ENCODE measurements at regions not wholly inside any gene's neighbourhood (a gene's known extent, or its start where the extent isn't known, plus 50 kb on each side); places are given as distances from the start of the nearest gene placed in this dataset.

DNA sequence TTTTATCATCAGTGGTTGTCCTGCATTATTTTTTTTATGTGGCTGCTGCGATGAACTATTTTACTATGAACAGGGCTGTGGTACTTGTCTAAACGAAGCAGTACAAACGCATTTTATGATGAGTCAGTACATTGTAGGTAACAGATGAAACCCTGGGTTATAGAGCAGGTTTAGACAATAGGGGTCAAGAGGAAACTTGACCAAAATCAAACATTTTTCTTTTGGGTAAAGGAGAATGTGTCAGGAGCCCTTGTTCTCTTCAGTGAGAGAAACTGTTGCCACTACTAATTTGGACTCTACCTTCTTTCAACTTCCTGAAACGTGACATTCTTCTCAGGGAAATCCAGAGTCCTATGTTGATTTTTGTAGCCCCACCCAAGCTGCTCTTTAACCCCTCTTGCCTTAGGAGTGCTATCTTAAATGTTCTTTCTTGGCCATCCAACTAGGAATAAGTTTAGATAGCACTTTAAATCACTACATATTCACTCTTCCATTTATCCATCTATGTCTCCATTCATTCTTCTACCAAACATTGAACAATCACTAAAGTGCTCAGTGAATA lies 415.8 kb upstream of the NR3C2 start:
- TF ChIP-seq POLR2A (IDR thresholded peaks at IDR 0.05; ENCODE audit: low read depth, low read length) (no peak), POLR2AphosphoS5 (IDR thresholded peaks at IDR 0.05; ENCODE audit: low read depth, low read length) (no peak), TAF1 (IDR thresholded peaks at IDR 0.05; ENCODE audit: low read depth, low read length) (no peak), SPI1 (IDR thresholded peaks at IDR 0.05; ENCODE audit: low read depth, low read length) (no peak), PAX5 (IDR thresholded peaks at IDR 0.05; ENCODE audit: insufficient read depth, low read length, severe bottlenecking) (no peak)
